Neural cell (in vitro differentiated cells): ENCODE measurements at regions not wholly inside any gene's neighbourhood (a gene's known extent, or its start where the extent isn't known, plus 50 kb on each side); places are given as distances from the start of the nearest gene placed in this dataset.

ENCODE experiments used
- H2AFZ ChIP-seq: fragments of 200-600, 300-800 bp; sonication (generic), shearing (Covaris generic); 2 replicates; pipeline ENCODE4 v1.6.0; 2014; ENCODE audit warnings: low read depth, mild to moderate bottlenecking, antibody characterized with exemption, low read length, moderate library complexity
- H3F3A ChIP-seq: fragments of 200-600 bp; shearing (Covaris generic); 2 replicates; pipeline ENCODE4 v1.6.1; 2016; ENCODE audit warnings: mild to moderate bottlenecking, moderate library complexity, mixed read lengths, antibody characterized with exemption, low read length; ENCODE audit not compliant: insufficient read depth, poor library complexity, severe bottlenecking
- H3K27ac ChIP-seq: fragments of 200-600, 300-800 bp; sonication (generic), shearing (Covaris generic); 2 replicates; pipeline ENCODE4 v1.5.1; 2014; ENCODE audit warnings: mild to moderate bottlenecking, low read length, moderate library complexity
- H3K27me3 ChIP-seq: fragments of 300-800, 200-600 bp; sonication (generic), shearing (Covaris generic); 2 replicates; pipeline ENCODE4 v1.6.0; 2014; ENCODE audit warnings: mild to moderate bottlenecking, low read depth, low read length, moderate library complexity; ENCODE audit not compliant: insufficient read depth
- H3K36me3 ChIP-seq: fragments of 300-800, 200-600 bp; sonication (generic), shearing (Covaris generic); 2 replicates; pipeline ENCODE4 v1.5.1; 2014; ENCODE audit warnings: mild to moderate bottlenecking, antibody characterized with exemption, low read length, moderate library complexity; ENCODE audit not compliant: insufficient read depth
- H3K4me2 ChIP-seq: fragments of 300-800, 200-600 bp; sonication (generic), shearing (Covaris generic); 2 replicates; pipeline ENCODE4 v1.6.0; 2014; ENCODE audit warnings: mild to moderate bottlenecking, low read length
- H3K4me3 ChIP-seq: fragments of 300-800, 200-600 bp; sonication (generic), shearing (Covaris generic); 2 replicates; pipeline ENCODE4 v1.5.1; 2014; ENCODE audit warnings: mild to moderate bottlenecking, low read length, moderate library complexity
- H3K79me2 ChIP-seq: fragments of 200-600 bp; shearing (Covaris generic); replicated peaks from 2 replicates; pipeline ENCODE4 v1.6.0; 2014; ENCODE audit warnings: mild to moderate bottlenecking, low read length, moderate library complexity; ENCODE audit not compliant: insufficient read depth
- H3K9ac ChIP-seq: fragments of 300-800, 200-600 bp; sonication (generic), shearing (Covaris generic); 2 replicates; pipeline ENCODE4 v1.6.1; 2016; ENCODE audit warnings: mild to moderate bottlenecking, low read length, mixed read lengths
- H3K9me2 ChIP-seq: fragments of 200-600 bp; shearing (Covaris generic); 2 replicates; pipeline ENCODE4 v1.6.1; 2016; ENCODE audit warnings: mild to moderate bottlenecking, low read length, mixed read lengths; ENCODE audit not compliant: insufficient read depth
- H3K9me3 ChIP-seq: fragments of 200-600, 300-800 bp; sonication (generic), shearing (Covaris generic); 2 replicates; pipeline ENCODE4 v1.6.1; 2016; ENCODE audit warnings: mild to moderate bottlenecking, mixed run types, low read length, moderate library complexity, mixed read lengths
- H4K20me1 ChIP-seq: fragments of 200-600 bp; shearing (Covaris generic); 2 replicates; pipeline ENCODE4 v1.6.1; 2016; ENCODE audit warnings: mild to moderate bottlenecking, mixed run types; ENCODE audit not compliant: insufficient read depth
- EP300 ChIP-seq: fragments of 450-650 bp; conservative IDR thresholded peaks from 2 replicates; pipeline ENCODE4 v1.6.1; 2014; ENCODE audit warnings: antibody characterized with exemption, mild to moderate bottlenecking, moderate library complexity; ENCODE audit not compliant: poor library complexity, severe bottlenecking
- EZH2 ChIP-seq: fragments of 200-600, 300-800 bp; shearing (Covaris generic), sonication (generic); IDR thresholded peaks from 2 replicates; pipeline ENCODE4 v1.6.1; 2014; ENCODE audit warnings: antibody characterized with exemption, low read length, borderline replicate concordance, mild to moderate bottlenecking; ENCODE audit not compliant: insufficient read depth, poor library complexity, severe bottlenecking
- MXI1 ChIP-seq: fragments of 450-650 bp; conservative IDR thresholded peaks from 2 replicates; pipeline ENCODE4 v1.6.1; 2014; ENCODE audit warnings: antibody characterized with exemption, mild to moderate bottlenecking; ENCODE audit not compliant: poor library complexity, severe bottlenecking
- POLR2AphosphoS5 ChIP-seq: IDR thresholded peaks from 2 replicates; pipeline ENCODE4 v1.6.1; 2012
- RAD21 ChIP-seq: fragments of 450-650 bp; conservative IDR thresholded peaks from 2 replicates; pipeline ENCODE4 v1.6.1; 2014; ENCODE audit warnings: antibody characterized with exemption, mild to moderate bottlenecking, moderate library complexity
- SMC3 ChIP-seq: fragments of 450-650 bp; conservative IDR thresholded peaks from 2 replicates; pipeline ENCODE4 v1.6.1; 2014; ENCODE audit warnings: antibody characterized with exemption, mild to moderate bottlenecking, moderate library complexity; ENCODE audit not compliant: poor library complexity
- TAF1 ChIP-seq: IDR thresholded peaks from 2 replicates; pipeline ENCODE4 v1.6.1; 2012; ENCODE audit warnings: low read depth
- TF ChIP-seq, protein P1 (sequence below): fragments of 450-650 bp; IDR thresholded peaks from 2 replicates; pipeline ENCODE4 v1.5.1; 2014; ENCODE audit warnings: antibody characterized with exemption, mild to moderate bottlenecking, moderate library complexity; ENCODE audit not compliant: poor library complexity, severe bottlenecking
- TF ChIP-seq, protein P2 (sequence below): IDR thresholded peaks from 2 replicates; pipeline ENCODE4 v1.6.1; 2012; ENCODE audit warnings: borderline replicate concordance

DNA sequence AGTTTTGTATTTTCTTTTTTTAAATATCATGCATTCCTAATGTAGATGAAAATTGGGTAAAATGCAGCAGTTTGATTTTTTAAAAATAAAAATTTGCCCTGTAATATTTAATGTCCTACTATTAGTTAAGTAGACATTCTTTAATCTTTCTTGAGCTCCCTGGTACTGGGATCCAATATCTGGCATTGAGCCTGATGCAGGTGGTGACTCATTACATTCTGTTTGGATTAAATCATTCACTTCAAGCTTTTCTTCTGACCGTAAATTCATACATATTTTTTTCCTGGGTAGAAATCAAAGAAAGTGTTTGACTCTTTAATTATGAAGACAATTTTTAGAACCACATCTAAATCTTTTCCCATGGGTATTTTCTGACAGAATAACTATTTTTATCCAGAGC is 768.8 kb upstream of the SLC35B3 start:
- no peak overlapping the region for H3K9ac ChIP-seq
- no peak overlapping the region for H3K4me3 ChIP-seq
- H3K9me3 ChIP-seq: no peaks in the 10 kb centered on the region
- H2AFZ ChIP-seq: no peak overlapping the region
- TF ChIP-seq, protein P1, sequence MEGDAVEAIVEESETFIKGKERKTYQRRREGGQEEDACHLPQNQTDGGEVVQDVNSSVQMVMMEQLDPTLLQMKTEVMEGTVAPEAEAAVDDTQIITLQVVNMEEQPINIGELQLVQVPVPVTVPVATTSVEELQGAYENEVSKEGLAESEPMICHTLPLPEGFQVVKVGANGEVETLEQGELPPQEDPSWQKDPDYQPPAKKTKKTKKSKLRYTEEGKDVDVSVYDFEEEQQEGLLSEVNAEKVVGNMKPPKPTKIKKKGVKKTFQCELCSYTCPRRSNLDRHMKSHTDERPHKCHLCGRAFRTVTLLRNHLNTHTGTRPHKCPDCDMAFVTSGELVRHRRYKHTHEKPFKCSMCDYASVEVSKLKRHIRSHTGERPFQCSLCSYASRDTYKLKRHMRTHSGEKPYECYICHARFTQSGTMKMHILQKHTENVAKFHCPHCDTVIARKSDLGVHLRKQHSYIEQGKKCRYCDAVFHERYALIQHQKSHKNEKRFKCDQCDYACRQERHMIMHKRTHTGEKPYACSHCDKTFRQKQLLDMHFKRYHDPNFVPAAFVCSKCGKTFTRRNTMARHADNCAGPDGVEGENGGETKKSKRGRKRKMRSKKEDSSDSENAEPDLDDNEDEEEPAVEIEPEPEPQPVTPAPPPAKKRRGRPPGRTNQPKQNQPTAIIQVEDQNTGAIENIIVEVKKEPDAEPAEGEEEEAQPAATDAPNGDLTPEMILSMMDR: no peak
- TF ChIP-seq RAD21: no peak
- TF ChIP-seq MXI1: no peak
- TF ChIP-seq SMC3: no peak
- TF ChIP-seq EP300: no peak
- no peak for TF ChIP-seq TAF1
- no peak for TF ChIP-seq POLR2AphosphoS5
- H4K20me1 ChIP-seq: no peaks in the 10 kb centered on the region
- no peaks in the 10 kb centered on the region for H3F3A ChIP-seq
- H3K9me2 ChIP-seq: no peaks in the 10 kb centered on the region
- H3K36me3 ChIP-seq: no peaks in the 10 kb centered on the region
- no peaks in the 10 kb centered on the region for H3K79me2 ChIP-seq
- H3K27ac ChIP-seq: no peak overlapping the region
- no peaks in the 10 kb centered on the region for H3K27me3 ChIP-seq
- no peak overlapping the region for H3K4me2 ChIP-seq

DNA sequence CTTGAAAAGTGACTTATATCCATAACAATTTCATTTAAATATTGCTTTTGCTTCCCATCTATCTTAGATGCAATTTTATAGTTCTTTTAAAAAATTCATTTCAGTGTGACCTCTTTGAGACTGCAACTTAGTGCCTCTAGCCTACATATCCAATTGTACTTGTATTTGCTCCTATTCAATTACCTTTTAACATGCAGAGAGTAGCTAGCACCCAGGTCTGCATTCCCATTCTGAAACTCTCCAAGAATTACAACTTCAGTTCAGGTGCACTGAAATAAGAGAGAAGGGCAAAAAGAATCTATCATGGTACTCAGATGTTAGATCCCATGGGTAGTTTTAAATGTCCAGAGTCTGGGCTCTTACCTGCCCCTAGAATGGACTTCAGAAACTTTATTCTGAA is 765.4 kb upstream of the SLC35B3 start:
- Histone ChIP-seq H3K36me3 (no peaks in the 10 kb centered on the region), H3K4me3 (no peak overlapping the region), H3K4me2 (no peak overlapping the region), H3F3A (no peaks in the 10 kb centered on the region), H4K20me1 (no peaks in the 10 kb centered on the region), H2AFZ (no peak overlapping the region), H3K9me2 (no peaks in the 10 kb centered on the region), H3K9ac (no peak overlapping the region), H3K9me3 (no peaks in the 10 kb centered on the region), H3K79me2 (no peaks in the 10 kb centered on the region), H3K27me3 (no peaks in the 10 kb centered on the region), H3K27ac (no peak overlapping the region)
- TF ChIP-seq, protein P1: no peak
- TF ChIP-seq POLR2AphosphoS5 (no peak), TAF1 (no peak), RAD21 (no peak), MXI1 (no peak), EP300 (no peak), SMC3 (no peak), EZH2 (no peak)
- TF ChIP-seq, protein P2, sequence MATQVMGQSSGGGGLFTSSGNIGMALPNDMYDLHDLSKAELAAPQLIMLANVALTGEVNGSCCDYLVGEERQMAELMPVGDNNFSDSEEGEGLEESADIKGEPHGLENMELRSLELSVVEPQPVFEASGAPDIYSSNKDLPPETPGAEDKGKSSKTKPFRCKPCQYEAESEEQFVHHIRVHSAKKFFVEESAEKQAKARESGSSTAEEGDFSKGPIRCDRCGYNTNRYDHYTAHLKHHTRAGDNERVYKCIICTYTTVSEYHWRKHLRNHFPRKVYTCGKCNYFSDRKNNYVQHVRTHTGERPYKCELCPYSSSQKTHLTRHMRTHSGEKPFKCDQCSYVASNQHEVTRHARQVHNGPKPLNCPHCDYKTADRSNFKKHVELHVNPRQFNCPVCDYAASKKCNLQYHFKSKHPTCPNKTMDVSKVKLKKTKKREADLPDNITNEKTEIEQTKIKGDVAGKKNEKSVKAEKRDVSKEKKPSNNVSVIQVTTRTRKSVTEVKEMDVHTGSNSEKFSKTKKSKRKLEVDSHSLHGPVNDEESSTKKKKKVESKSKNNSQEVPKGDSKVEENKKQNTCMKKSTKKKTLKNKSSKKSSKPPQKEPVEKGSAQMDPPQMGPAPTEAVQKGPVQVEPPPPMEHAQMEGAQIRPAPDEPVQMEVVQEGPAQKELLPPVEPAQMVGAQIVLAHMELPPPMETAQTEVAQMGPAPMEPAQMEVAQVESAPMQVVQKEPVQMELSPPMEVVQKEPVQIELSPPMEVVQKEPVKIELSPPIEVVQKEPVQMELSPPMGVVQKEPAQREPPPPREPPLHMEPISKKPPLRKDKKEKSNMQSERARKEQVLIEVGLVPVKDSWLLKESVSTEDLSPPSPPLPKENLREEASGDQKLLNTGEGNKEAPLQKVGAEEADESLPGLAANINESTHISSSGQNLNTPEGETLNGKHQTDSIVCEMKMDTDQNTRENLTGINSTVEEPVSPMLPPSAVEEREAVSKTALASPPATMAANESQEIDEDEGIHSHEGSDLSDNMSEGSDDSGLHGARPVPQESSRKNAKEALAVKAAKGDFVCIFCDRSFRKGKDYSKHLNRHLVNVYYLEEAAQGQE: no peak
